IMR-90 (cell line): ENCODE measurements at regions not wholly inside any gene's neighbourhood (a gene's known extent, or its start where the extent isn't known, plus 50 kb on each side); places are given as distances from the start of the nearest gene placed in this dataset.

Experiments used
- ATAC-seq: fragments of 200-7000 bp; cut with Tn5 transposase; 2 replicates; pipeline ENCODE4 v1.9.1; 2020; ENCODE audit warnings: low read depth, mild to moderate bottlenecking, moderate library complexity
- BruUV-seq: library from RNA; stranded (reverse); fragments of 400-500 nt; replicated peaks from 2 replicates; lab custom pipeline; 2021; lab: Mats Ljungman, UMichigan
- CTCF ChIA-PET: fragments of 300-600 bp; formaldehyde crosslinking; extraction: SDS; loops from one replicate; lab custom pipeline; 2021; ENCODE audit warnings: antibody characterized with exemption; lab: Yijun Ruan, JAX
- POLR2A ChIA-PET: fragments of 300-600 bp; sonication (Branson Sonifier 250); formaldehyde crosslinking; loops from one replicate; lab custom pipeline; 2022; ENCODE audit warnings: antibody characterized with exemption; ENCODE audit not compliant: unreplicated experiment; lab: Charles Lee
- DNase-seq: peaks from one replicate; pipeline ENCODE4 v3.0.0; 2013
- H2AFZ ChIP-seq: replicated peaks from 2 replicates; pipeline ENCODE3; 2013; ENCODE audit warnings: low read length, mild to moderate bottlenecking; ENCODE audit not compliant: poor library complexity
- H2AK5ac ChIP-seq: 2 replicates; pipeline ENCODE4 v1.6.1; 2013; ENCODE audit warnings: low read depth, low read length, inconsistent platforms
- H2AK9ac ChIP-seq: replicated peaks from 2 replicates; pipeline ENCODE3; 2013; ENCODE audit warnings: mild to moderate bottlenecking, low read depth, low read length, moderate library complexity; ENCODE audit not compliant: poor library complexity
- H2BK120ac ChIP-seq: 2 replicates; pipeline ENCODE4 v1.6.1; 2013; ENCODE audit warnings: low read depth, low read length, inconsistent platforms
- H2BK15ac ChIP-seq: 3 replicates; pipeline ENCODE4 v1.6.1; 2013; ENCODE audit warnings: low read depth, low read length, inconsistent platforms
- H2BK20ac ChIP-seq: 2 replicates; pipeline ENCODE4 v1.6.1; 2013; ENCODE audit warnings: low read depth, mild to moderate bottlenecking, inconsistent platforms, low read length, moderate library complexity
- H2BK5ac ChIP-seq: 2 replicates; pipeline ENCODE4 v1.6.1; 2013; ENCODE audit warnings: mild to moderate bottlenecking, low read depth, low read length, inconsistent platforms; ENCODE audit not compliant: poor library complexity, severe bottlenecking
- H3K14ac ChIP-seq: replicated peaks from 2 replicates; pipeline ENCODE4 v1.6.1; 2013; ENCODE audit warnings: low read depth, low read length, inconsistent platforms
- H3K18ac ChIP-seq: 2 replicates; pipeline ENCODE4 v1.6.1; 2013; ENCODE audit warnings: low read depth, low read length, control low read depth
- H3K23ac ChIP-seq: 2 replicates; pipeline ENCODE4 v1.6.1; 2013; ENCODE audit warnings: low read depth, low read length, inconsistent platforms
- H3K27ac ChIP-seq: 2 replicates; pipeline ENCODE4 v1.5.1; 2013; ENCODE audit warnings: mild to moderate bottlenecking, control low read depth, low read length; ENCODE audit not compliant: insufficient read depth
- H3K27me3 ChIP-seq: 2 replicates; pipeline ENCODE4 v1.6.1; 2013; ENCODE audit warnings: low read length; ENCODE audit not compliant: control insufficient read depth, insufficient read depth
- H3K36me3 ChIP-seq: 2 replicates; pipeline ENCODE4 v1.6.1; 2013; ENCODE audit warnings: low read length, mixed read lengths; ENCODE audit not compliant: control insufficient read depth, insufficient read depth
- H3K4ac ChIP-seq: 2 replicates; pipeline ENCODE4 v1.6.1; 2013; ENCODE audit warnings: low read depth, low read length, inconsistent platforms
- H3K4me1 ChIP-seq: 2 replicates; pipeline ENCODE4 v1.6.1; 2013; ENCODE audit warnings: low read length, mixed read lengths; ENCODE audit not compliant: control insufficient read depth, insufficient read depth
- H3K4me2 ChIP-seq: 2 replicates; pipeline ENCODE4 v1.6.1; 2013; ENCODE audit warnings: low read depth, mild to moderate bottlenecking, control low read depth, low read length, moderate library complexity
- H3K4me3 ChIP-seq: 2 replicates; pipeline ENCODE4 v1.5.1; 2013; ENCODE audit warnings: low read depth, mild to moderate bottlenecking, control low read depth, low read length, moderate library complexity; ENCODE audit not compliant: insufficient read depth
- H3K56ac ChIP-seq: 2 replicates; pipeline ENCODE4 v1.6.1; 2013; ENCODE audit warnings: low read length, inconsistent platforms; ENCODE audit not compliant: insufficient read depth; ENCODE audit errors: extremely low read depth
- H3K79me1 ChIP-seq, 2 experiments: 2 replicates each; pipeline ENCODE4 v1.6.1; 2013; ENCODE audit warnings: low read length in 2 of 2, inconsistent platforms in 1 of 2, low read depth in 1 of 2
- H3K9ac ChIP-seq: 2 replicates; pipeline ENCODE4 v1.6.1; 2013; ENCODE audit warnings: low read depth, low read length, control low read depth
- H3K9me1 ChIP-seq: 2 replicates; pipeline ENCODE4 v1.6.1; 2013; ENCODE audit warnings: low read length, inconsistent platforms; ENCODE audit not compliant: insufficient read depth
- H3K9me3 ChIP-seq: 2 replicates; pipeline ENCODE4 v1.6.1; 2013; ENCODE audit warnings: low read length; ENCODE audit not compliant: control insufficient read depth, insufficient read depth
- H4K20me1 ChIP-seq: 2 replicates; pipeline ENCODE4 v1.6.1; 2013; ENCODE audit warnings: low read length, inconsistent platforms; ENCODE audit not compliant: insufficient read depth
- H4K5ac ChIP-seq: 2 replicates; pipeline ENCODE4 v1.6.1; 2013; ENCODE audit warnings: mild to moderate bottlenecking, low read depth, low read length, control low read depth
- H4K8ac ChIP-seq, 2 experiments: 2 replicates each; pipeline ENCODE4 v1.6.1; 2013; ENCODE audit warnings: low read depth in 2 of 2, low read length in 2 of 2, control low read depth in 1 of 2, inconsistent platforms in 1 of 2
- H4K91ac ChIP-seq: 2 replicates; pipeline ENCODE4 v1.6.1; 2013; ENCODE audit warnings: low read depth, low read length, inconsistent platforms; ENCODE audit not compliant: insufficient read depth
- BHLHE40 ChIP-seq: fragments of 150-350 bp; IDR thresholded peaks from 2 replicates; pipeline ENCODE4 v1.6.1; 2016; ENCODE audit warnings: mild to moderate bottlenecking, low read depth, low read length
- CEBPB ChIP-seq: IDR thresholded peaks from 2 replicates; pipeline ENCODE4 v1.6.1; 2012; ENCODE audit warnings: low read depth, low read length, improper control_type of control experiment
- CHD1 ChIP-seq: IDR thresholded peaks from 2 replicates; pipeline ENCODE4 v1.6.1; 2012; ENCODE audit warnings: low read depth, low read length, improper control_type of control experiment
- CTCF ChIP-seq: conservative IDR thresholded peaks from 2 replicates; pipeline ENCODE4 v1.5.1; 2012; ENCODE audit warnings: mild to moderate bottlenecking, low read depth, low read length, improper control_type of control experiment
- ELK1 ChIP-seq: fragments of 150-350 bp; IDR thresholded peaks from 2 replicates; pipeline ENCODE4 v1.6.1; 2016; ENCODE audit warnings: low read depth, mild to moderate bottlenecking, low read length, moderate library complexity, borderline replicate concordance
- FOS ChIP-seq: fragments of 150-350 bp; IDR thresholded peaks from 2 replicates; pipeline ENCODE4 v1.6.1; 2016; ENCODE audit warnings: low read depth, low read length
- MAFK ChIP-seq: IDR thresholded peaks from 2 replicates; pipeline ENCODE4 v1.6.1; 2012; ENCODE audit warnings: low read depth, low read length, improper control_type of control experiment
- MAZ ChIP-seq: IDR thresholded peaks from 2 replicates; pipeline ENCODE4 v1.6.1; 2012; ENCODE audit warnings: low read depth, mild to moderate bottlenecking, low read length, improper control_type of control experiment, moderate library complexity, borderline replicate concordance
- MXI1 ChIP-seq: IDR thresholded peaks from 2 replicates; pipeline ENCODE4 v1.6.1; 2012; ENCODE audit warnings: low read depth, mild to moderate bottlenecking, low read length, moderate library complexity, borderline replicate concordance
- NFE2L2 ChIP-seq: fragments of 150-350 bp; IDR thresholded peaks from 2 replicates; pipeline ENCODE4 v1.6.1; 2016; ENCODE audit warnings: low read depth, mild to moderate bottlenecking, low read length
- POLR2A ChIP-seq: IDR thresholded peaks from 2 replicates; pipeline ENCODE4 v1.6.1; 2012; ENCODE audit warnings: mild to moderate bottlenecking, low read depth, low read length
- RAD21 ChIP-seq: IDR thresholded peaks from 2 replicates; pipeline ENCODE4 v1.6.1; 2012; ENCODE audit warnings: low read length, improper control_type of control experiment
- RCOR1 ChIP-seq: IDR thresholded peaks from 2 replicates; pipeline ENCODE4 v1.6.1; 2012; ENCODE audit warnings: mild to moderate bottlenecking, low read length, improper control_type of control experiment; ENCODE audit not compliant: insufficient replicate concordance
- RFX5 ChIP-seq: IDR thresholded peaks from 2 replicates; pipeline ENCODE4 v1.8.0; 2012; ENCODE audit warnings: low read depth, mild to moderate bottlenecking, low read length, moderate library complexity
- SMC3 ChIP-seq: fragments of 150-350 bp; IDR thresholded peaks from 2 replicates; pipeline ENCODE4 v1.6.1; 2016; ENCODE audit warnings: low read depth, mild to moderate bottlenecking, antibody characterized with exemption, low read length, moderate library complexity
- USF2 ChIP-seq: fragments of 150-350 bp; IDR thresholded peaks from 2 replicates; pipeline ENCODE4 v1.6.1; 2017; ENCODE audit warnings: mild to moderate bottlenecking, antibody characterized with exemption, low read length, low read depth
- WGBS, 2 experiments: methylation state at CpG; one replicate each; pipeline versions ENCODE4 v1.1.5 to v1.1.7; 2013; ENCODE audit warnings: missing lambda C conversion rate in 2 of 2; ENCODE audit not compliant: insufficient read length in 1 of 2; ENCODE audit errors: extremely low coverage in 2 of 2; 5-methylcytosine and 5-hydroxymethylcytosine counted together
- dilution Hi-C: fragments of 300-500 bp; cut with HindIII; formaldehyde crosslinking; loops from one replicate; pipeline ENCODE4 v1.14.3; 2018; ENCODE audit warnings: low sequenced_read_pairs; ENCODE audit not compliant: unreplicated experiment
- in situ Hi-C: fragments of 300-500 bp; cut with MboI; formaldehyde crosslinking; loops from 3 replicates; pipeline ENCODE4 v1.14.3; 2019; ENCODE audit warnings: low sequenced_read_pairs, inconsistent platforms, mixed read lengths
- intact Hi-C: fragments of 100-400 bp; cut with micrococcal nuclease; formaldehyde crosslinking; loops from 2 replicates; pipeline ENCODE4 v1.10.0; 2022

- H3K9ac ChIP-seq: no peak overlapping the region
- H3K23ac ChIP-seq: no peak overlapping the region
- H4K8ac ChIP-seq: no peak overlapping the region
- no TSS peak for BruUV-seq
- no peaks in the 10 kb centered on the region for H4K20me1 ChIP-seq
- no peak overlapping the region for H3K27ac ChIP-seq
- H3K56ac ChIP-seq: no peak overlapping the region
- H2BK20ac ChIP-seq: no peak overlapping the region
- no peak overlapping the region for H2BK120ac ChIP-seq
- intact Hi-C loops (no loop called here), in situ Hi-C loops (no loop called here), dilution Hi-C loops (no loop called here)
- H4K5ac ChIP-seq: no peak overlapping the region
- no peak overlapping the region for H2BK15ac ChIP-seq
- H3K36me3 ChIP-seq: no peaks in the 10 kb centered on the region
- DNase-seq: no peak
- no peak overlapping the region for H2AFZ ChIP-seq
- H3K14ac ChIP-seq: no peak overlapping the region
- H3K4me1 ChIP-seq: no peaks in the 10 kb centered on the region
- H3K27me3 ChIP-seq: no peaks in the 10 kb centered on the region
- no peak overlapping the region for H4K91ac ChIP-seq
- H3K4ac ChIP-seq: no peak overlapping the region
- ATAC-seq: no peak
- H2BK5ac ChIP-seq: no peak overlapping the region
- TF ChIP-seq ELK1 (no peak), USF2 (no peak), RFX5 (no peak), NFE2L2 (no peak), POLR2A (no peak), RCOR1 (no peak), SMC3 (no peak), BHLHE40 (no peak), CEBPB (no peak), MAZ (no peak), RAD21 (no peak), CHD1 (no peak), CTCF (no peak), MXI1 (no peak), FOS (no peak), MAFK (no peak)
- H3K4me3 ChIP-seq: no peak overlapping the region
- no peak overlapping the region for H3K4me2 ChIP-seq
- H2AK5ac ChIP-seq: no peak overlapping the region
- no peaks in the 10 kb centered on the region; the same call in 1 of the 2 replicates for H3K9me1 ChIP-seq
- H3K9me3 ChIP-seq: no peaks in the 10 kb centered on the region
- no CpG with 5 or more reads among the region's 3 CpGs for WGBS, 2 experiments
- no peak overlapping the region for H2AK9ac ChIP-seq
- ChIA-PET POLR2A (no interaction called here), CTCF (no interaction called here)
- H3K79me1 ChIP-seq: no peaks in the 10 kb centered on the region
- H3K18ac ChIP-seq: no peak overlapping the region
Measured at GRCh38 chr3:104740874-104741379, 625.8 kb upstream of the ALCAM start.
